ENCODE measurements at regions not wholly inside any gene's neighbourhood (a gene's known extent, or its start where the extent isn't known, plus 50 kb on each side); places are given as distances from the start of the nearest gene placed in this dataset.

GRCh38 chr11:34570584-34570983 is 50.3 kb upstream of the EHF start:
- Histone ChIP-seq H3K79me2 (replicated peaks; ENCODE audit: insufficient read depth) (no peaks in the 10 kb centered on the region), H2AFZ (no peak overlapping the region), H3K4me3 (no peak overlapping the region), H3K4me1 (ENCODE audit: insufficient read depth) (no peaks in the 10 kb centered on the region), H4K20me1 (replicated peaks; ENCODE audit: insufficient read depth) (no peaks in the 10 kb centered on the region), H3K27me3 (ENCODE audit: insufficient read depth) (no peaks in the 10 kb centered on the region), H3K36me3 (ENCODE audit: insufficient read depth) (no peaks in the 10 kb centered on the region), H3K4me2 (no peak overlapping the region), H3K9me2 (ENCODE audit: insufficient read depth) (no peaks in the 10 kb centered on the region), H3F3A (replicated peaks; ENCODE audit: low read depth) (no peaks in the 10 kb centered on the region), H3K27ac (ENCODE audit: low read depth) (no peak overlapping the region)
- Mint-ChIP-seq H3K4me3 (no peak overlapping the region), H3K4me1 (no peaks in the 10 kb centered on the region), H3K9me3 (no peaks in the 10 kb centered on the region), H3K27me3 (ENCODE audit: insufficient read depth, low read depth, poor library complexity) (peaks cover 4% of the 10 kb centered on the region), H3K36me3 (ENCODE audit: low read depth) (no peaks in the 10 kb centered on the region), H3K27ac (no peak overlapping the region)
- ATAC-seq (no peak), DNase-seq (ENCODE audit: low spot score) (no peak)
- TF ChIP-seq JUNB (IDR thresholded peaks at IDR 0.05; ENCODE audit: unreplicated experiment) (no peak), NANOG (IDR thresholded peaks at IDR 0.05; ENCODE audit: borderline replicate concordance) (no peak), REST (IDR thresholded peaks at IDR 0.05; ENCODE audit: unreplicated experiment) (no peak), ZNF114 (CRISPR knock-in tag; IDR thresholded peaks at IDR 0.05) (no peak), CTCF (conservative IDR thresholded peaks at IDR 0.05; ENCODE audit: low read depth in 2 of 2) (no peak), ZNF331 (CRISPR knock-in tag; IDR thresholded peaks at IDR 0.05; ENCODE audit: low read depth) (no peak), EZH2 (IDR thresholded peaks at IDR 0.05; ENCODE audit: low read depth, unreplicated experiment) (no peak), CREB1 (CRISPR knock-in tag; IDR thresholded peaks at IDR 0.05; ENCODE audit: low read depth) (no peak), EZH2phosphoT487 (IDR thresholded peaks at IDR 0.05; ENCODE audit: unreplicated experiment) (no peak), POLR2AphosphoS5 (IDR thresholded peaks at IDR 0.05; ENCODE audit: low read depth) (no peak)
- TF ChIP-seq, protein P1, sequence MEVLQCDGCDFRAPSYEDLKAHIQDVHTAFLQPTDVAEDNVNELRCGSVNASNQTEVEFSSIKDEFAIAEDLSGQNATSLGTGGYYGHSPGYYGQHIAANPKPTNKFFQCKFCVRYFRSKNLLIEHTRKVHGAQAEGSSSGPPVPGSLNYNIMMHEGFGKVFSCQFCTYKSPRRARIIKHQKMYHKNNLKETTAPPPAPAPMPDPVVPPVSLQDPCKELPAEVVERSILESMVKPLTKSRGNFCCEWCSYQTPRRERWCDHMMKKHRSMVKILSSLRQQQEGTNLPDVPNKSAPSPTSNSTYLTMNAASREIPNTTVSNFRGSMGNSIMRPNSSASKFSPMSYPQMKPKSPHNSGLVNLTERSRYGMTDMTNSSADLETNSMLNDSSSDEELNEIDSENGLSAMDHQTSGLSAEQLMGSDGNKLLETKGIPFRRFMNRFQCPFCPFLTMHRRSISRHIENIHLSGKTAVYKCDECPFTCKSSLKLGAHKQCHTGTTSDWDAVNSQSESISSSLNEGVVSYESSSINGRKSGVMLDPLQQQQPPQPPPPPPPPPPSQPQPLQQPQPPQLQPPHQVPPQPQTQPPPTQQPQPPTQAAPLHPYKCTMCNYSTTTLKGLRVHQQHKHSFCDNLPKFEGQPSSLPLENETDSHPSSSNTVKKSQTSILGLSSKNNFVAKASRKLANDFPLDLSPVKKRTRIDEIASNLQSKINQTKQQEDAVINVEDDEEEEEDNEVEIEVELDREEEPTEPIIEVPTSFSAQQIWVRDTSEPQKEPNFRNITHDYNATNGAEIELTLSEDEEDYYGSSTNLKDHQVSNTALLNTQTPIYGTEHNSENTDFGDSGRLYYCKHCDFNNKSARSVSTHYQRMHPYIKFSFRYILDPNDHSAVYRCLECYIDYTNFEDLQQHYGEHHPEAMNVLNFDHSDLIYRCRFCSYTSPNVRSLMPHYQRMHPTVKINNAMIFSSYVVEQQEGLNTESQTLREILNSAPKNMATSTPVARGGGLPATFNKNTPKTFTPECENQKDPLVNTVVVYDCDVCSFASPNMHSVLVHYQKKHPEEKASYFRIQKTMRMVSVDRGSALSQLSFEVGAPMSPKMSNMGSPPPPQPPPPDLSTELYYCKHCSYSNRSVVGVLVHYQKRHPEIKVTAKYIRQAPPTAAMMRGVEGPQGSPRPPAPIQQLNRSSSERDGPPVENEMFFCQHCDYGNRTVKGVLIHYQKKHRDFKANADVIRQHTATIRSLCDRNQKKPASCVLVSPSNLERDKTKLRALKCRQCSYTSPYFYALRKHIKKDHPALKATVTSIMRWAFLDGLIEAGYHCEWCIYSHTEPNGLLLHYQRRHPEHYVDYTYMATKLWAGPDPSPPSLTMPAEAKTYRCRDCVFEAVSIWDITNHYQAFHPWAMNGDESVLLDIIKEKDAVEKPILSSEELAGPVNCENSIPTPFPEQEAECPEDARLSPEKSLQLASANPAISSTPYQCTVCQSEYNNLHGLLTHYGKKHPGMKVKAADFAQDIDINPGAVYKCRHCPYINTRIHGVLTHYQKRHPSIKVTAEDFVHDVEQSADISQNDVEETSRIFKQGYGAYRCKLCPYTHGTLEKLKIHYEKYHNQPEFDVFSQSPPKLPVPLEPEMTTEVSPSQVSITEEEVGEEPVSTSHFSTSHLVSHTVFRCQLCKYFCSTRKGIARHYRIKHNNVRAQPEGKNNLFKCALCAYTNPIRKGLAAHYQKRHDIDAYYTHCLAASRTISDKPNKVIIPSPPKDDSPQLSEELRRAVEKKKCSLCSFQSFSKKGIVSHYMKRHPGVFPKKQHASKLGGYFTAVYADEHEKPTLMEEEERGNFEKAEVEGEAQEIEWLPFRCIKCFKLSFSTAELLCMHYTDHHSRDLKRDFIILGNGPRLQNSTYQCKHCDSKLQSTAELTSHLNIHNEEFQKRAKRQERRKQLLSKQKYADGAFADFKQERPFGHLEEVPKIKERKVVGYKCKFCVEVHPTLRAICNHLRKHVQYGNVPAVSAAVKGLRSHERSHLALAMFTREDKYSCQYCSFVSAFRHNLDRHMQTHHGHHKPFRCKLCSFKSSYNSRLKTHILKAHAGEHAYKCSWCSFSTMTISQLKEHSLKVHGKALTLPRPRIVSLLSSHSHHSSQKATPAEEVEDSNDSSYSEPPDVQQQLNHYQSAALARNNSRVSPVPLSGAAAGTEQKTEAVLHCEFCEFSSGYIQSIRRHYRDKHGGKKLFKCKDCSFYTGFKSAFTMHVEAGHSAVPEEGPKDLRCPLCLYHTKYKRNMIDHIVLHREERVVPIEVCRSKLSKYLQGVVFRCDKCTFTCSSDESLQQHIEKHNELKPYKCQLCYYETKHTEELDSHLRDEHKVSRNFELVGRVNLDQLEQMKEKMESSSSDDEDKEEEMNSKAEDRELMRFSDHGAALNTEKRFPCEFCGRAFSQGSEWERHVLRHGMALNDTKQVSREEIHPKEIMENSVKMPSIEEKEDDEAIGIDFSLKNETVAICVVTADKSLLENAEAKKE (CRISPR knock-in tag; IDR thresholded peaks at IDR 0.05): no peak

All from GM23338 (cell line).